PC-9 (cell line): ENCODE measurements at regions not wholly inside any gene's neighbourhood (a gene's known extent, or its start where the extent isn't known, plus 50 kb on each side); places are given as distances from the start of the nearest gene placed in this dataset.

Experiments
- EZH2 ChIP-seq: fragments of 200-600 bp; sonication (generic); IDR thresholded peaks from 2 replicates; pipeline ENCODE4 v1.8.0; 2017; ENCODE audit warnings: antibody characterized with exemption, low read depth
- TF ChIP-seq, protein P1 (sequence below): fragments of 200-600 bp; sonication (generic); conservative IDR thresholded peaks from 2 replicates; pipeline ENCODE4 v1.6.1; 2017; ENCODE audit warnings: mixed run types, antibody characterized with exemption, mild to moderate bottlenecking, moderate library complexity

DNA sequence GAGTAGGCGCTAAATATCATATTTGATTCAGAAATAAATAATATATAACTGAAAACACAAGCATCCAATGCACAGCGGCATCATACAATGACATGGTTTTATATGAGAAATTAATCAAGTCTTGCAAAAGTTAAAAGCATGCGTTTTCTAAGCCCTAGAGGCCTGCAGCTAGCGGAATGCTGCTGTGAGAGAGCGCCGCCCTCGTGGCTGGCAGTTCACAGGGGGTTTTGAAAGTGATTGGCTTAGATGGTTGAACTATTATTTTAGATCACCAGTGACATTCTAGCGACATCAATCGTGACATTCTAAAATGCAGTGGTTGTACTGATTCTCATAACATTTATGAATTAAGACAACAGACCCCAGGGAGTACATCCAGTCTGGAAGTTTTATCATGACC, 235.2 kb upstream of the MGMT start:
- TF ChIP-seq, protein P1, sequence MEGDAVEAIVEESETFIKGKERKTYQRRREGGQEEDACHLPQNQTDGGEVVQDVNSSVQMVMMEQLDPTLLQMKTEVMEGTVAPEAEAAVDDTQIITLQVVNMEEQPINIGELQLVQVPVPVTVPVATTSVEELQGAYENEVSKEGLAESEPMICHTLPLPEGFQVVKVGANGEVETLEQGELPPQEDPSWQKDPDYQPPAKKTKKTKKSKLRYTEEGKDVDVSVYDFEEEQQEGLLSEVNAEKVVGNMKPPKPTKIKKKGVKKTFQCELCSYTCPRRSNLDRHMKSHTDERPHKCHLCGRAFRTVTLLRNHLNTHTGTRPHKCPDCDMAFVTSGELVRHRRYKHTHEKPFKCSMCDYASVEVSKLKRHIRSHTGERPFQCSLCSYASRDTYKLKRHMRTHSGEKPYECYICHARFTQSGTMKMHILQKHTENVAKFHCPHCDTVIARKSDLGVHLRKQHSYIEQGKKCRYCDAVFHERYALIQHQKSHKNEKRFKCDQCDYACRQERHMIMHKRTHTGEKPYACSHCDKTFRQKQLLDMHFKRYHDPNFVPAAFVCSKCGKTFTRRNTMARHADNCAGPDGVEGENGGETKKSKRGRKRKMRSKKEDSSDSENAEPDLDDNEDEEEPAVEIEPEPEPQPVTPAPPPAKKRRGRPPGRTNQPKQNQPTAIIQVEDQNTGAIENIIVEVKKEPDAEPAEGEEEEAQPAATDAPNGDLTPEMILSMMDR: no peak
- TF ChIP-seq EZH2: no peak
